Skeletal muscle tissue (tissue), 3 donors: ENCODE measurements at regions not wholly inside any gene's neighbourhood (a gene's known extent, or its start where the extent isn't known, plus 50 kb on each side); places are given as distances from the start of the nearest gene placed in this dataset.

Source experiments
- H3K27ac ChIP-seq: one replicate; pipeline ENCODE4 v1.7.0; 2013; ENCODE audit warnings: mild to moderate bottlenecking, low read depth, low read length, inconsistent platforms
- H3K27me3 ChIP-seq, 3 donors: one replicate each; pipeline ENCODE4 v1.7.0; 2013; ENCODE audit warnings: low read length in 3 of 3; ENCODE audit not compliant: control insufficient read depth in 3 of 3, insufficient read depth in 3 of 3
- H3K36me3 ChIP-seq, 3 donors: one replicate each; pipeline ENCODE4 v1.7.0; 2013; ENCODE audit warnings: low read length in 3 of 3; ENCODE audit not compliant: control insufficient read depth in 3 of 3, insufficient read depth in 3 of 3
- H3K4me1 ChIP-seq, 3 donors: one replicate each; pipeline ENCODE4 v1.7.0; 2013; ENCODE audit warnings: low read length in 3 of 3, mild to moderate bottlenecking in 3 of 3; ENCODE audit not compliant: control insufficient read depth in 3 of 3, insufficient read depth in 3 of 3
- H3K4me3 ChIP-seq, 3 donors: one replicate each; pipeline ENCODE4 v1.7.0; 2013; ENCODE audit warnings: low read length in 3 of 3
- H3K9ac ChIP-seq, 3 donors: one replicate each; pipeline ENCODE4 v1.7.0; 2013; ENCODE audit warnings: low read length in 3 of 3, mild to moderate bottlenecking in 3 of 3, moderate library complexity in 2 of 3, low read depth in 1 of 3
- H3K9me3 ChIP-seq, 3 donors: one replicate each; pipeline ENCODE4 v1.7.0; 2013; ENCODE audit warnings: low read length in 3 of 3; ENCODE audit not compliant: control insufficient read depth in 3 of 3
- donor health status: Osteomylitis.

DNA sequence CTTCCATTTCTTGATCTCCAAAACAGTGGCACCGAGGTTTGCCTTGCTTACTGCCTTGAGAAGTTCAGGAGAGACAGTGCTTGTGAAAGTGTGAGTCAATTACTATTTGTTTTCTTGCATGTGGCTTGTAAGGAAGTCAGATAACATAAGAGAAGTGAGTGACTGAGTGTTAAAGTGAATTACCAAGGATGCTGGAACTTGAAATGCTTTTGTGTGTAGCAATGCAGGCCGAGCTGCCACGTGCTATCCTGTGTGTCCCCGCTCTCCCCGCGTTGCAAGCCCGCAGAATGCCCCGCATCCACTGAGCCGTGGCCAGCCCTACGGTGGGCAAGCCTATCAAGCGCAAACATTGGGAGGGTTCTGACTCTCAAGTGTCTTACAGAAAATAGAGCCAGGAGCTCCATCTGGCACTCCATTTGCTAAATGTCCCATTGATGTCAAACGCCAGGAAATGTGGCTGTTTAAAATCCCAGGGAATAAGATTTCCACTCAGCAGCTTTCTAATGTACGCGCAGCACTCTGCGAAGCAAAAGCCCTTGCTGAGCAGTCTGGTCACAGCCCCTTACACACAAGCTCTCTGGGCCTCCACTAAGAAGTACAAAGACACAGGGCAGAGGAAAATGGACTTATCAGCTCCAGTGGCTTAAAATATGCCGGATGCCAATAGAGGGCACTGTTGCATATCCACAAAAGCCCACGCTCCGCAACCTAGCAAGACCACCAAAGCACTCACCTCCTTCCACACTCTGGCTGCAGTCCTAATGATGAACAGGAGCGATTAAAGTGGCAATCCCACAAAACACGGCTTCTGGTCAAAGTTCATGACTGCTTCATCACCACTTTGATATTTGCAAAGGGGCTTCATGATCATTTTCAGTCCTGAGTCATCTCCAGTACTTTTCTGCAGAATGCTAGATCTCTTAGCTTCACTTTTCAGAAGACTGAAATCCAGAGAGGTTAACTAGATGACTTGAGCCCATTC lies 158.0 kb upstream of the ITGB1 start:
- no peak overlapping the region for H3K27ac ChIP-seq
- peaks cover 0 to 8% (median 0%) of the 10 kb centered on the region in 3 donors for H3K4me1 ChIP-seq
- H3K27me3 ChIP-seq, result no peaks in the 10 kb centered on the region
- H3K36me3 ChIP-seq, result no peaks in the 10 kb centered on the region
- H3K9ac ChIP-seq, result no peak overlapping the region
- no peak overlapping the region for H3K4me3 ChIP-seq
- no peaks in the 10 kb centered on the region for H3K9me3 ChIP-seq

GRCh38 chr10:33114451-33114952 lies 156.5 kb upstream of the ITGB1 start:
- Histone ChIP-seq H3K27ac (no peak overlapping the region), H3K4me3 (no peak overlapping the region), H3K9ac (no peak overlapping the region), H3K36me3 (no peaks in the 10 kb centered on the region), H3K9me3 (no peaks in the 10 kb centered on the region), H3K27me3 (no peaks in the 10 kb centered on the region), H3K4me1 (peaks cover 0 to 8% (median 0%) of the 10 kb centered on the region in 3 donors)

GRCh38 chr10:33113466-33113865 lies 155.4 kb upstream of the ITGB1 start:
- Histone ChIP-seq H3K4me1 (peaks cover 0 to 8% (median 0%) of the 10 kb centered on the region in 3 donors), H3K36me3 (no peaks in the 10 kb centered on the region), H3K4me3 (no peak overlapping the region), H3K9me3 (no peaks in the 10 kb centered on the region), H3K27me3 (no peaks in the 10 kb centered on the region), H3K27ac (peak overlapping the region; percentile 28), H3K9ac (no peak overlapping the region)

DNA sequence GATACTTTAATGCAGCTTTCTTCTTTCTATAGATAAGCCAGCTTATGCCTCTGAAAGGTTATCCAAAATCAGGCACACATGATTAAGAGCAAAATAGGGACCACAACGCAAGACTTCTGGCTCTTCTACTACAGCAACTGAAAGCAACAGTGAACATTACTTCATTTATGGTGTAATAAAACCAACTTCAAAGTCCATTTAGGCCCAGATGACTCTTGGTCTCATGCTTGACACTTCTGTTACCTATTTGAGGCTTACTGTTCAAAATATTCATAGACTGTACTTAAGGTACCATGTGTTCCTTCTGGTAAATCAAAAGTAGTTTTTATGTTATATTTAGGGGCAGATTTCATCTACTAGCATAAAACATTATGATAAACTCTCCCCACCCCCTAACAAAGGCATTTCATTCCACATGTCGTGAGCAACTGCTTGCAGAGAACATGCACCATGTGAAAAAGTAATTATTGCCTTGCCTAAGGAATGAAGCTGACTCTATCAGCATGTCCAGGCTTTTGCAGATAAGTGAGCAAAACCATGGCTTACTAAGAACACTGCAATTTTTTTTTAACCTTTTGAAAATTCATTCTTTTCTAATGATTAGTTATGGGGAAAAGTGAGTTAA lies 154.9 kb upstream of the ITGB1 start:
- no peak overlapping the region for H3K9ac ChIP-seq
- H3K27me3 ChIP-seq, result no peaks in the 10 kb centered on the region
- H3K4me3 ChIP-seq, result no peak overlapping the region
- no peaks in the 10 kb centered on the region for H3K9me3 ChIP-seq
- peaks cover 0 to 8% (median 0%) of the 10 kb centered on the region in 3 donors for H3K4me1 ChIP-seq
- no peaks in the 10 kb centered on the region for H3K36me3 ChIP-seq
- no peak overlapping the region for H3K27ac ChIP-seq

- Histone ChIP-seq H3K9ac (no peak overlapping the region), H3K9me3 (no peaks in the 10 kb centered on the region), H3K4me1 (peaks cover 0 to 8% (median 0%) of the 10 kb centered on the region in 3 donors), H3K27ac (no peak overlapping the region), H3K27me3 (no peaks in the 10 kb centered on the region), H3K4me3 (no peak overlapping the region), H3K36me3 (no peaks in the 10 kb centered on the region)
Observed at GRCh38 chr10:33111488-33112051, 153.5 kb upstream of the ITGB1 start.

DNA sequence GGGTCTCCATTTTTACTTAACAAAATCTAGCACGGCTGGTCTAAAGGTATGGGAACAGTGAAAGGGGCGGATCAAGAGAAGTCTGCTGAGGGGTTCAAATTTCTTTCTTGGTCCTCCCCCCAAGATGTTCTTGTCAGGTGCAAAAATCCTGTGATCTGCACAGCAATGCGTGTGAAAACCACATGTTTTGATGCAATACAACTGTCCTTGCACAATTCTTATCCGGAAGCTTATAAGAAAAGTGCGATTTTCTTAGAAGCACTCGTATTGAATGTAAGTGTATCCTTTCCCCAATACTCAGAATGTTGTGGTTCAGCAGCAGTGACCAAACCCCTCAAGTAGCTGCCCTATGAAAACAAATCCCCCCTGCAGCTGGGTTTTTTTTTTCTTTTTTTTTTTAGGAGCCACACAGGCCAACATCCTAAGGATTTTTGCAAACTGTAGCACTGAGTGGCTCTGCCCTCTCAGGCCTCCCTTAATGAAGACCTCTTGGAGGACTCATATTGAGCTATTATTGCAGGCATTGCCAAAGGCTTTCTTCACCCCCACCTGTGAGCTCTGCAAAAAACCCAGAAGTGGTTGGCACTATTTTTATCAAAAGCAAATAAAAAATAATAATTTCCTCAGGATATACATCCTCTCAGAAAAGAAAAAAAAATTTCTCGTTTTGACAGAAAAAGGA lies 151.9 kb upstream of the ITGB1 start:
- Histone ChIP-seq H3K27ac (peak overlapping the region; percentile 28), H3K4me3 (no peak overlapping the region), H3K4me1 (peaks cover 0 to 8% (median 0%) of the 10 kb centered on the region in 3 donors), H3K9ac (no peak overlapping the region), H3K27me3 (no peaks in the 10 kb centered on the region), H3K36me3 (no peaks in the 10 kb centered on the region), H3K9me3 (no peaks in the 10 kb centered on the region)

DNA sequence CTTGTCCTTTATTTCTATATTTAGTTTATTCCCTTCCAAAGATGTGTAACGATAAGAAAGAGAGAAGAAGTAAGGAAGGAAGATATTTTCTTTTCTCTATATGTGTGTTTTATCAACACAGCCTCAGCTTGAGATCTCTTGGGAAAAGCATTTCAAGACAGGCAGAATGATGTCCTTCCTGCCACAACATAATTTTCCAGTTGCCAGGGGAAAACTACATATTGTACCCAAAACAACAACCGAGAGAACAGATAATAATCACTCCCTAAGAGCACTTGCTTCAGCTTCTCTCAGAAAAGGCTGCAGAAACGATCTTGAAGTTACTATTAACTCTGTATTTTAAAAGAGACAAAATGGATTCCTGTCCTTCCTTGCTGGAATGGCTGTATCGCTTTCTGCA lies 151.4 kb upstream of the ITGB1 start:
- no peak overlapping the region for H3K27ac ChIP-seq
- H3K36me3 ChIP-seq, result no peaks in the 10 kb centered on the region
- no peaks in the 10 kb centered on the region for H3K27me3 ChIP-seq
- no peak overlapping the region for H3K9ac ChIP-seq
- H3K4me3 ChIP-seq, result no peak overlapping the region
- peaks cover 0 to 5% (median 0%) of the 10 kb centered on the region in 3 donors for H3K4me1 ChIP-seq
- H3K9me3 ChIP-seq, result no peaks in the 10 kb centered on the region

GRCh38 chr10:33107953-33108352 lies 149.9 kb upstream of the ITGB1 start:
- no peak overlapping the region for H3K27ac ChIP-seq
- H3K36me3 ChIP-seq, result no peaks in the 10 kb centered on the region
- H3K4me3 ChIP-seq, result no peak overlapping the region
- no peaks in the 10 kb centered on the region for H3K27me3 ChIP-seq
- no peak overlapping the region for H3K9ac ChIP-seq
- H3K4me1 ChIP-seq, result no peaks in the 10 kb centered on the region
- H3K9me3 ChIP-seq, result peaks cover 0 to 2% (median 0%) of the 10 kb centered on the region in 3 donors

DNA sequence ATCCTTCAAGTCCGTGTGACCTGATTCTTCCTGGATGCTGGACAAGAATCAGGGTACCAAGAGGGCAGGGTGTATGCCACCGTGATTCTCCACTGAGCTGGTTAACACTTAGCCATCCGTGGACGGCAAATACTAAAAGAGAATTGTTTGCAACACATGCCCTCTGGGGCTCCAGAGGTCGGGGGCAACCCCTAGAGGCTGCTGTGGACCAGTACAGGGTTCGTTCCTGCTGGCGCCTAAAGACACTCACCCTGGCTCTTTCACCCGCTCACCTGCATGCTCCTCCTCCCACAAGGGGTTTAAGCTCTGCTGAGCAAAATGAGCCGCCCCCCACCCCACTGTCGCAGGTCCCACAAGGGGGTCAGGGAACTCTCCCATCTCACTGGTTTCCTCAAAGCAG lies 148.7 kb upstream of the ITGB1 start:
- H3K9me3 ChIP-seq, result peaks cover 0 to 2% (median 0%) of the 10 kb centered on the region in 3 donors
- H3K27me3 ChIP-seq, result no peaks in the 10 kb centered on the region
- H3K36me3 ChIP-seq, result no peaks in the 10 kb centered on the region
- H3K27ac ChIP-seq, result no peak overlapping the region
- no peak overlapping the region for H3K4me3 ChIP-seq
- no peak overlapping the region for H3K9ac ChIP-seq
- H3K4me1 ChIP-seq, result no peaks in the 10 kb centered on the region
